Endothelial cell of umbilical vein (primary cell): ENCODE measurements at regions not wholly inside any gene's neighbourhood (a gene's known extent, or its start where the extent isn't known, plus 50 kb on each side); places are given as distances from the start of the nearest gene placed in this dataset.

Experiments used
- BruUV-seq: library from RNA; stranded (reverse); fragments of 400-500 nt; replicated peaks from 2 replicates; lab custom pipeline; 2021; lab: Mats Ljungman, UMichigan
- CTCF ChIA-PET: fragments of 300-600, 350-600 bp; sonication (Branson Sonifier 250); formaldehyde crosslinking; loops from one replicate; lab custom pipeline; 2021; ENCODE audit warnings: antibody characterized with exemption, inconsistent platforms; lab: Charles Lee
- POLR2A ChIA-PET: fragments of 300-600, 350-600 bp; sonication (Branson Sonifier 250); formaldehyde crosslinking; loops from one replicate; lab custom pipeline; 2021; ENCODE audit warnings: antibody characterized with exemption, inconsistent platforms; lab: Charles Lee
- DNase-seq: peaks from one replicate; pipeline ENCODE4 v3.0.0-alpha.2; 2011; ENCODE audit warnings: low read depth, low spot score
- FAIRE-seq: peaks from 2 replicates; lab custom pipeline; 2011; peaks lifted over from hg19 to GRCh38; lab: Jason Lieb, UNC
- H2AFZ ChIP-seq: 2 replicates; pipeline ENCODE4 v1.6.0; 2012; ENCODE audit warnings: low read depth, low read length, control low read depth, inconsistent platforms
- H3K27ac ChIP-seq: 2 replicates; pipeline ENCODE4 v1.5.1; 2011; ENCODE audit warnings: low read depth, mild to moderate bottlenecking, control low read depth, low read length, moderate library complexity; ENCODE audit not compliant: insufficient read depth
- H3K27me3 ChIP-seq, 2 experiments: 2 replicates each; pipeline versions ENCODE4 v1.6.0 to v1.6.1; 2011; ENCODE audit warnings: low read length in 2 of 2, mixed read lengths in 1 of 2; ENCODE audit not compliant: control insufficient read depth in 2 of 2, insufficient read depth in 2 of 2
- H3K36me3 ChIP-seq, 2 experiments: 2 replicates in 1 of 2; 3 replicates in 1 of 2; pipeline ENCODE4 v1.5.1; 2011; ENCODE audit warnings: low read length in 2 of 2, mild to moderate bottlenecking in 1 of 2, moderate library complexity in 1 of 2; ENCODE audit not compliant: control insufficient read depth in 2 of 2, insufficient read depth in 2 of 2; ENCODE audit errors: extremely low read depth in 1 of 2
- H3K4me1 ChIP-seq: 3 replicates; pipeline ENCODE4 v1.5.1; 2011; ENCODE audit warnings: mild to moderate bottlenecking, low read length; ENCODE audit not compliant: control insufficient read depth, insufficient read depth; ENCODE audit errors: extremely low read depth
- H3K4me2 ChIP-seq: 2 replicates; pipeline ENCODE4 v1.6.1; 2011; ENCODE audit warnings: low read length, control low read depth, mixed read lengths; ENCODE audit not compliant: insufficient read depth
- H3K4me3 ChIP-seq, 3 experiments: fragments of 200-600 bp in 1 of 3; sonication (generic), shearing (Covaris generic) in 1 of 3; replicated peaks in 1 of 3; 2 replicates each; pipeline ENCODE4 v1.5.1; 2011 to 2016; ENCODE audit warnings: control low read depth in 3 of 3, low read length in 3 of 3, mild to moderate bottlenecking in 2 of 3, inconsistent platforms in 1 of 3, low read depth in 1 of 3, moderate library complexity in 1 of 3; ENCODE audit not compliant: insufficient read depth in 1 of 3
- H3K79me2 ChIP-seq: 2 replicates; pipeline ENCODE4 v1.6.0; 2012; ENCODE audit warnings: low read length, inconsistent platforms; ENCODE audit not compliant: control insufficient read depth, insufficient read depth
- H3K9ac ChIP-seq: replicated peaks from 2 replicates; pipeline ENCODE3; 2011; ENCODE audit warnings: low read length, control low read depth; ENCODE audit not compliant: insufficient read depth; ENCODE audit errors: extremely low read depth
- H3K9me1 ChIP-seq: replicated peaks from 3 replicates; pipeline ENCODE4 v1.6.0; 2011; ENCODE audit warnings: mild to moderate bottlenecking, low read length; ENCODE audit not compliant: control insufficient read depth, insufficient read depth; ENCODE audit errors: extremely low read depth
- H3K9me3 ChIP-seq: replicated peaks from 2 replicates; pipeline ENCODE4 v1.5.1; 2012; ENCODE audit warnings: low read length, inconsistent platforms; ENCODE audit not compliant: control insufficient read depth, insufficient read depth
- H4K20me1 ChIP-seq: replicated peaks from 2 replicates; pipeline ENCODE3; 2011; ENCODE audit warnings: mild to moderate bottlenecking, low read length; ENCODE audit not compliant: control insufficient read depth, insufficient read depth; ENCODE audit errors: extremely low read depth
- CTCF ChIP-seq, 2 donors: IDR thresholded peaks; 1 replicate in 1 of 2; 2 replicates in 1 of 2; pipeline ENCODE4 v1.5.1; 2011; ENCODE audit warnings: low read length in 2 of 2, mild to moderate bottlenecking in 2 of 2, moderate library complexity in 2 of 2, control low read depth in 1 of 2, inconsistent platforms in 1 of 2, low read depth in 1 of 2; ENCODE audit not compliant: insufficient read depth in 1 of 2; ENCODE audit errors: extremely low read depth in 1 of 2
- EZH2 ChIP-seq: IDR thresholded peaks from 2 replicates; pipeline ENCODE4 v1.6.1; 2012; ENCODE audit warnings: borderline replicate concordance, low read depth, mild to moderate bottlenecking, moderate library complexity, low read length, inconsistent platforms; ENCODE audit not compliant: severe bottlenecking
- FOS ChIP-seq: IDR thresholded peaks from 2 replicates; pipeline ENCODE4 v1.6.1; 2011; ENCODE audit warnings: mild to moderate bottlenecking, low read length, moderate library complexity, borderline replicate concordance; ENCODE audit not compliant: insufficient read depth
- GATA2 ChIP-seq: IDR thresholded peaks from 2 replicates; pipeline ENCODE4 v1.7.0; 2011; ENCODE audit warnings: low read depth, mild to moderate bottlenecking, moderate library complexity, mixed read lengths, low read length; ENCODE audit not compliant: insufficient read length, insufficient read depth
- JUN ChIP-seq: IDR thresholded peaks from 2 replicates; pipeline ENCODE4 v1.6.1; 2011; ENCODE audit warnings: borderline replicate concordance, low read depth; ENCODE audit not compliant: insufficient read length, insufficient read depth
- MAX ChIP-seq: IDR thresholded peaks from 2 replicates; pipeline ENCODE4 v1.6.1; 2011; ENCODE audit not compliant: insufficient read depth, insufficient read length
- MYC ChIP-seq: IDR thresholded peaks from one replicate; pipeline ENCODE4 v1.6.1; 2011; ENCODE audit warnings: mild to moderate bottlenecking, low read depth, low read length
- POLR2A ChIP-seq: IDR thresholded peaks from 2 replicates; pipeline ENCODE4 v1.6.1; 2012; ENCODE audit warnings: low read depth, mild to moderate bottlenecking, control low read depth, low read length
- dilution Hi-C: fragments of 300-500 bp; cut with MboI; formaldehyde crosslinking; loops from one replicate; pipeline ENCODE4 v1.15.0; 2019; ENCODE audit warnings: low sequenced_read_pairs; ENCODE audit not compliant: extremely low pct_ligation_motif_present
- intact Hi-C: fragments of 100-400 bp; cut with micrococcal nuclease; formaldehyde crosslinking; loops from one replicate; pipeline ENCODE4 v1.10.0; 2022

- H3K9me1 ChIP-seq, result no peaks in the 10 kb centered on the region
These were observed 269.9 kb upstream of the PDZRN3 start for GRCh38 chr3:73894474-73895213.

GRCh38 chr3:73893089-73893488 lies 268.3 kb upstream of the PDZRN3 start:
- Histone ChIP-seq H3K79me2 (no peaks in the 10 kb centered on the region), H2AFZ (no peak overlapping the region), H3K4me3 (no peak overlapping the region), H3K4me1 (no peaks in the 10 kb centered on the region), H3K36me3 (no peaks in the 10 kb centered on the region), H3K9ac (no peak overlapping the region), H3K9me3 (peaks cover 2% of the 10 kb centered on the region), H3K4me2 (no peak overlapping the region), H3K9me1 (no peaks in the 10 kb centered on the region), H4K20me1 (no peaks in the 10 kb centered on the region), H3K27me3 (no peaks in the 10 kb centered on the region), H3K27ac (no peak overlapping the region)
- intact Hi-C loops, result no loop called here
- ChIA-PET CTCF (no interaction called here), POLR2A (no interaction called here)
- no peak for DNase-seq
- dilution Hi-C loops, result no loop called here
- FAIRE-seq, result no peak
- no peak for TF ChIP-seq FOS
- TF ChIP-seq MYC, result no peak
- TF ChIP-seq JUN, result no peak
- no peak for TF ChIP-seq EZH2
- no peak for TF ChIP-seq MAX
- no peak for TF ChIP-seq POLR2A
- TF ChIP-seq CTCF (IDR thresholded peaks at IDR 0.05; ENCODE audit: extremely low read depth in 1 of 2, insufficient read depth in 1 of 2, low read depth in 1 of 2, low read length in 2 of 2), result no peak
- no TSS peak for BruUV-seq

More at GRCh38 chr3:73894474-73895213, 269.9 kb upstream of the PDZRN3 start:
- FAIRE-seq (no peak), DNase-seq (no peak)
- TF ChIP-seq EZH2, result no peak
- TF ChIP-seq GATA2, result no peak
- no peak for TF ChIP-seq POLR2A
- TF ChIP-seq MAX, result no peak
- TF ChIP-seq FOS, result no peak
- Histone ChIP-seq H3K4me2 (no peak overlapping the region), H3K9ac (no peak overlapping the region), H3K27ac (no peak overlapping the region), H3K79me2 (no peaks in the 10 kb centered on the region), H4K20me1 (no peaks in the 10 kb centered on the region), H3K9me3 (peaks cover under 1% of the 10 kb centered on the region), H3K4me1 (no peaks in the 10 kb centered on the region), H3K4me3 (no peak overlapping the region), H2AFZ (no peak overlapping the region), H3K36me3 (no peaks in the 10 kb centered on the region), H3K27me3 (no peaks in the 10 kb centered on the region)
- ChIA-PET POLR2A (no interaction called here), CTCF (no interaction called here)
- BruUV-seq, result no TSS peak
- intact Hi-C loops, result no loop called here
- dilution Hi-C loops, result no loop called here
